ENCODE measurements at regions not wholly inside any gene's neighbourhood (a gene's known extent, or its start where the extent isn't known, plus 50 kb on each side); places are given as distances from the start of the nearest gene placed in this dataset.

GRCh38 chr5:21663082-21663481 lies 1190.1 kb downstream of the CDH12 start:
- H3K4me1 ChIP-seq (ENCODE audit: low read length), result no peaks in the 10 kb centered on the region
- H3K27me3 ChIP-seq (replicated peaks; ENCODE audit: insufficient read depth, low read length), result no peaks in the 10 kb centered on the region
- DNase-seq, result no peak
- no peaks in the 10 kb centered on the region for H3K36me3 ChIP-seq (replicated peaks; ENCODE audit: insufficient read depth, low read length)
- H2AFZ ChIP-seq (ENCODE audit: low read length), result no peak overlapping the region
- H3K9me3 ChIP-seq (replicated peaks; ENCODE audit: insufficient read depth, low read length), result no peaks in the 10 kb centered on the region
- no peak overlapping the region for H3K9ac ChIP-seq (ENCODE audit: low read length)
- no peaks in the 10 kb centered on the region for H4K20me1 ChIP-seq (ENCODE audit: insufficient read depth, low read length)
- H3K4me3 ChIP-seq (ENCODE audit: low read length), result no peak overlapping the region
- TF ChIP-seq EZH2phosphoT487 (IDR thresholded peaks at IDR 0.05; ENCODE audit: low read length) (no peak), CTCF (IDR thresholded peaks at IDR 0.05; ENCODE audit: low read length) (no peak), EZH2 (optimal IDR thresholded peaks at IDR 0.05; ENCODE audit: low read depth, low read length) (no peak)
- H3K4me2 ChIP-seq (ENCODE audit: low read depth, low read length), result no peak overlapping the region
- no peaks in the 10 kb centered on the region for H3K9me2 ChIP-seq (replicated peaks; ENCODE audit: insufficient read depth, low read length)
- no peaks in the 10 kb centered on the region for H3F3A ChIP-seq (ENCODE audit: insufficient read depth, low read length)
- H3K27ac ChIP-seq (ENCODE audit: low read length), result no peak overlapping the region
- H3K79me2 ChIP-seq (ENCODE audit: low read length), result no peaks in the 10 kb centered on the region

GRCh38 chr5:21661184-21661583 lies 1192.0 kb downstream of the CDH12 start:
- no peaks in the 10 kb centered on the region for H3K9me3 ChIP-seq (replicated peaks; ENCODE audit: insufficient read depth, low read length)
- no peak for TF ChIP-seq CTCF (IDR thresholded peaks at IDR 0.05; ENCODE audit: low read length)
- no peak for TF ChIP-seq EZH2 (optimal IDR thresholded peaks at IDR 0.05; ENCODE audit: low read depth, low read length)
- TF ChIP-seq EZH2phosphoT487 (IDR thresholded peaks at IDR 0.05; ENCODE audit: low read length), result no peak

GRCh38 chr5:21654556-21654955 lies 1198.6 kb downstream of the CDH12 start:
- Histone ChIP-seq H3K4me3 (ENCODE audit: low read length) (no peak overlapping the region), H2AFZ (ENCODE audit: low read length) (no peak overlapping the region), H3K9me3 (replicated peaks; ENCODE audit: insufficient read depth, low read length) (no peaks in the 10 kb centered on the region), H3K79me2 (ENCODE audit: low read length) (no peaks in the 10 kb centered on the region), H3K4me1 (ENCODE audit: low read length) (no peaks in the 10 kb centered on the region), H3F3A (ENCODE audit: insufficient read depth, low read length) (no peaks in the 10 kb centered on the region), H3K9ac (ENCODE audit: low read length) (no peak overlapping the region), H4K20me1 (ENCODE audit: insufficient read depth, low read length) (no peaks in the 10 kb centered on the region), H3K27ac (ENCODE audit: low read length) (no peak overlapping the region), H3K36me3 (replicated peaks; ENCODE audit: insufficient read depth, low read length) (no peaks in the 10 kb centered on the region), H3K27me3 (replicated peaks; ENCODE audit: insufficient read depth, low read length) (no peaks in the 10 kb centered on the region), H3K9me2 (replicated peaks; ENCODE audit: insufficient read depth, low read length) (no peaks in the 10 kb centered on the region), H3K4me2 (ENCODE audit: low read depth, low read length) (no peak overlapping the region)
- no peak for TF ChIP-seq EZH2 (optimal IDR thresholded peaks at IDR 0.05; ENCODE audit: low read depth, low read length)
- TF ChIP-seq EZH2phosphoT487 (IDR thresholded peaks at IDR 0.05; ENCODE audit: low read length), result no peak
- TF ChIP-seq CTCF (IDR thresholded peaks at IDR 0.05; ENCODE audit: low read length), result no peak
- no peak for DNase-seq

More at GRCh38 chr5:21661184-21661583, 1192.0 kb downstream of the CDH12 start:
- no peak for DNase-seq
- H3K27ac ChIP-seq (ENCODE audit: low read length), result no peak overlapping the region
- no peaks in the 10 kb centered on the region for H3K36me3 ChIP-seq (replicated peaks; ENCODE audit: insufficient read depth, low read length)
- no peak overlapping the region for H2AFZ ChIP-seq (ENCODE audit: low read length)
- no peak overlapping the region for H3K4me3 ChIP-seq (ENCODE audit: low read length)
- H3K4me1 ChIP-seq (ENCODE audit: low read length), result no peaks in the 10 kb centered on the region
- H3K4me2 ChIP-seq (ENCODE audit: low read depth, low read length), result no peak overlapping the region
- no peaks in the 10 kb centered on the region for H3K79me2 ChIP-seq (ENCODE audit: low read length)
- no peaks in the 10 kb centered on the region for H3K27me3 ChIP-seq (replicated peaks; ENCODE audit: insufficient read depth, low read length)
- H3K9ac ChIP-seq (ENCODE audit: low read length), result no peak overlapping the region
- no peaks in the 10 kb centered on the region for H3F3A ChIP-seq (ENCODE audit: insufficient read depth, low read length)
- H3K9me2 ChIP-seq (replicated peaks; ENCODE audit: insufficient read depth, low read length), result no peaks in the 10 kb centered on the region
- H4K20me1 ChIP-seq (ENCODE audit: insufficient read depth, low read length), result no peaks in the 10 kb centered on the region

Measured in MM.1S (cell line).